Right atrium auricular region (tissue), 2 donors: ENCODE measurements at regions not wholly inside any gene's neighbourhood (a gene's known extent, or its start where the extent isn't known, plus 50 kb on each side); places are given as distances from the start of the nearest gene placed in this dataset.

ENCODE experiments used
- DNase-seq: peaks from one replicate; pipeline ENCODE4 v3.0.0-alpha.2; 2019; ENCODE audit warnings: low spot score
- H3K27ac ChIP-seq, 2 donors: fragments of 200-600 bp; sonication (generic); 1 replicate in 1 of 2; 2 replicates in 1 of 2; pipeline ENCODE4 v1.5.1; 2016 to 2019
- H3K27me3 ChIP-seq, 2 donors: fragments of 200-600 bp; sonication (generic); one replicate each; pipeline versions ENCODE4 v1.5.1 to v1.6.0; 2017 to 2019
- H3K36me3 ChIP-seq: fragments of 200-600 bp; sonication (generic); one replicate; pipeline ENCODE4 v1.5.1; 2016
- H3K4me1 ChIP-seq, 2 donors: fragments of 200-600 bp; sonication (generic); one replicate each; pipeline versions ENCODE4 v1.5.1 to v1.6.0; 2017 to 2019
- H3K4me3 ChIP-seq, 2 donors: fragments of 200-600 bp; sonication (generic); 1 replicate in 1 of 2; 2 replicates in 1 of 2; pipeline ENCODE4 v1.5.1; 2017 to 2019; ENCODE audit warnings: mild to moderate bottlenecking in 1 of 2, moderate library complexity in 1 of 2
- H3K9me3 ChIP-seq, 2 donors: fragments of 200-600 bp; sonication (generic); one replicate each; pipeline ENCODE4 v1.5.1; 2019
- TF ChIP-seq, protein P1 (sequence below), 2 donors: fragments of 200-600 bp; sonication (generic); IDR thresholded peaks; one replicate each; pipeline ENCODE4 v1.5.1; 2019; ENCODE audit warnings: antibody characterized with exemption in 2 of 2

DNA sequence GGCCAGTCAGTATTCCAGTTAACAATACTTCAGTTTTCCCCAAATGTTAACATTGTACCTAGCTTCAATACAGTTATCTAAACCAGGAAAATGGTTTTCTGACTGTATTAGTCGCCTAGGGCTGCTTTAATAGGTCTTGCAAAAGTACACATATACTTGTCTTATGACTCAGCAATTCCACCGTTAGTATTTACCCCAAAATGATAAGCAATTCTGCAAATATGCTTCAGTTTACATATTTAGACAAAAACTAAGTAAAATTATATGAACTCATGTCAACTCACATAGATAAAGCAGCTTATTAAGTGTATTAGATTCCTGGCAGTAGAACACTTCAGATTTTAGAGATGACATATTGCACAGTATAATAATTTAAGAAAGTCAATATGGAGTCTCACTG lies 363.3 kb downstream of the ARL4A start:
- no peak overlapping the region for H3K4me3 ChIP-seq
- H3K4me1 ChIP-seq, result no peaks in the 10 kb centered on the region
- no peaks in the 10 kb centered on the region for H3K27me3 ChIP-seq
- H3K27ac ChIP-seq, result no peak overlapping the region
- H3K36me3 ChIP-seq, result no peaks in the 10 kb centered on the region
- H3K9me3 ChIP-seq, result no peaks in the 10 kb centered on the region
- no peak for DNase-seq
- TF ChIP-seq, protein P1, sequence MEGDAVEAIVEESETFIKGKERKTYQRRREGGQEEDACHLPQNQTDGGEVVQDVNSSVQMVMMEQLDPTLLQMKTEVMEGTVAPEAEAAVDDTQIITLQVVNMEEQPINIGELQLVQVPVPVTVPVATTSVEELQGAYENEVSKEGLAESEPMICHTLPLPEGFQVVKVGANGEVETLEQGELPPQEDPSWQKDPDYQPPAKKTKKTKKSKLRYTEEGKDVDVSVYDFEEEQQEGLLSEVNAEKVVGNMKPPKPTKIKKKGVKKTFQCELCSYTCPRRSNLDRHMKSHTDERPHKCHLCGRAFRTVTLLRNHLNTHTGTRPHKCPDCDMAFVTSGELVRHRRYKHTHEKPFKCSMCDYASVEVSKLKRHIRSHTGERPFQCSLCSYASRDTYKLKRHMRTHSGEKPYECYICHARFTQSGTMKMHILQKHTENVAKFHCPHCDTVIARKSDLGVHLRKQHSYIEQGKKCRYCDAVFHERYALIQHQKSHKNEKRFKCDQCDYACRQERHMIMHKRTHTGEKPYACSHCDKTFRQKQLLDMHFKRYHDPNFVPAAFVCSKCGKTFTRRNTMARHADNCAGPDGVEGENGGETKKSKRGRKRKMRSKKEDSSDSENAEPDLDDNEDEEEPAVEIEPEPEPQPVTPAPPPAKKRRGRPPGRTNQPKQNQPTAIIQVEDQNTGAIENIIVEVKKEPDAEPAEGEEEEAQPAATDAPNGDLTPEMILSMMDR (IDR thresholded peaks at IDR 0.05), result no peak

DNA sequence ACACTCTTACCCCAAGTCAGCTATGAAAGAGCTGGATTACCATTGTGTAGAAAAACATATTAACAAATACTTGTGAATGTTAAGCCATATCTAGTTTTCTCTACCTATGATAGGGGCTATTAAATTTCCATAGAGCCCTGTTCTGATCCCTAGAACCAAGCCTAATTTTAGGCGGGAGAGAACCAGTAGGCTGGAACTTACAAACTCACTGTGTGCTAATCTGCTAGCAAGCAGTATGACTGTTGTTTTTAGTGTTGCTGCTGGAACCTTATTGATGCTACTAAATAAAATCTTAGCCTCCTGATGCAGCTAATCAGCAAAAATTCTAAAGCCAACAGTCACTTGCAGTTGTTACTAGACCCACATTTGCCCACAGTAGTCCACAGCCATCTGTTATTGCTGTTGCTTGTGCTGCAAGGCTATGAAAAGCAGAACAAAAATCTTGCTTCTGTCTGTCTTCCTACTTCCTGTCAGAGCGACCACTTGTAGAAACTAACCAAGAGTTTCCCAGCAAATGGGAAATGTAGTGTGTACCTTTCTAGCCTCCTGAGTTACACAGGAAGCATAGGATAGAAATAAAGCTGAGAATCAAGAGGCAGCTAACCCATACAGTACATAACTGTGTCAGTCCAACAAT lies 368.4 kb downstream of the ARL4A start:
- no peak overlapping the region for H3K4me3 ChIP-seq

DNA sequence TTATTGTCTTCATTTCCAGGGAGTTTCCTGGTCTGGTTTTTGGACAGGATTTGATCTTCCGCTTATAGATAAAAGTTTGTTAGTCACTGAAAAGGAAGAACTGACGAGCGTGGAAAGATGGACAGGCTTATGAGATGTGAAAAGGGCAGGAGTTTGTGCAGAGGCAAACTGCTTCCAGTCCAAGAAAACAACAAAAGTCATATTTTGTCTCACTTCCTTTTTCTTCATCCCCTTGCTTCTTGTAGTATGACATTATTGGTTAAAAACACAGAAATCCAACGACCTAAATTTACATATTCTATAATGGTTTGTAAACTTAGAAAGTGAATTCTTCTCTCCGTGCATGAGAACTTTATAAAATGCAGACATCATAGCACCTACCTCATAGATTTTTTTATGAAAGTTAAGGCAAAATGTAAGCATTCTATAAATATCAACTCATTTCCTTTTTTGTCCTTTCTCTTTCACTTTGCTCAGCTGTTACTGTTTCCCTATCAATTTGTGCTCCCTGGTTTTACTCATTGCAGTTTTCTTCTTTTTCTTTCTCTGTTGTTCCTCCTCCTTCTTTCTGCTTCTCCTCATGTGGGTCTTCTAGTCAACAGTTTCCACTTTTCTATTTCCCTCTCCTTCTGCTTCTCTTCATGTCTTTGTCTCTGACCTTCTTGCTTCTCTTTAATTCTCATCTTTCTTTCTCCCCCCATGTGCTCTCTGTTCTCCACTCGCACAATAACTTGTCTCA lies 370.2 kb downstream of the ARL4A start:
- Histone ChIP-seq H3K9me3 (no peaks in the 10 kb centered on the region), H3K27ac (peak overlapping the region in 1 of 2 donors; percentile 19), H3K4me1 (no peaks in the 10 kb centered on the region), H3K36me3 (no peaks in the 10 kb centered on the region), H3K27me3 (no peaks in the 10 kb centered on the region), H3K4me3 (peak overlapping the region; percentile 1 to 20)
- no peak for DNase-seq
- TF ChIP-seq, protein P1 (IDR thresholded peaks at IDR 0.05), result no peak

More for the DNA sequence above, 368.4 kb downstream of the ARL4A start:
- no peaks in the 10 kb centered on the region for H3K27me3 ChIP-seq
- no peaks in the 10 kb centered on the region for H3K9me3 ChIP-seq
- DNase-seq, result no peak
- TF ChIP-seq, protein P1 (IDR thresholded peaks at IDR 0.05), result no peak
- H3K4me1 ChIP-seq, result no peaks in the 10 kb centered on the region
- H3K27ac ChIP-seq, result no peak overlapping the region
- H3K36me3 ChIP-seq, result no peaks in the 10 kb centered on the region

DNA sequence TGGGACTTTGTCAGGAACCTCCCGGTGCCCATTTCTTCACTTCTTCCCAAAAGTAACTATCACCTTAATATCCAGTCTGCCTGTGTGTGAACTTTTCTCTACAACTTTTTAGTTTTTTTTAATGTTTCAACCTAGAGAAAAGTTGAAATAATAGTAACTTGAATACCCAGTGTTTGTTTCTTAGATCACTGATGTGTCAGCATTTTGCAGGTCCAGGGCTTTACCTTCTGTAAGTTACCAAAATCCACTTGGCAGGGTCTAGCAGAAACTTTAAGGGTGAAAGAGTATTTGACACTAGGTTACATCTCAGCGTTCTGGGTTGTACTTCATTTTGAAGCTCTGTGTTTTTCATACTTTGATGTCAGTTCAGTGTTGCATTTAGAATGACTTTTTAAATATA lies 372.7 kb downstream of the ARL4A start:
- no peak overlapping the region for H3K4me3 ChIP-seq
- TF ChIP-seq, protein P1 (IDR thresholded peaks at IDR 0.05), result no peak
- no peak overlapping the region for H3K27ac ChIP-seq
- no peaks in the 10 kb centered on the region for H3K27me3 ChIP-seq
- no peaks in the 10 kb centered on the region for H3K4me1 ChIP-seq
- no peaks in the 10 kb centered on the region for H3K36me3 ChIP-seq
- DNase-seq, result no peak
- no peaks in the 10 kb centered on the region for H3K9me3 ChIP-seq

DNA sequence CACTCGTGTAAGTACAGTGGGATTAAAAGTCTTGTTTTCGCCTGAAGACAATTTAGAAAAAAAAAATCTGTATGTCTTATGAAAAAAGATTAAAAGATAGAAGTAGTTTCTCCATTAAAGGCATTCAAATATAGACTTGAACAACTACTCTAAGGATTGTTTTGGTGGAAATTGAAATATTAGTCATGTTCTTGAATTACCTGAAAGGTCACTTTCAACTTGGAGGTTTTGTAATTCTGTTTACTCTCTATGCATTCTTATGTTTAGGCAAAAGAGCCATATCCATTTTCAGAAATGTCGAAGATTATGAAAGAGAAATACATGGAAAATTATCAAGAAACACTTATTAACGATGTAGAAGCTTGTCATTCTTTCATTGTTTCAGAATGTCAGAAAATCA lies 373.7 kb downstream of the ARL4A start:
- Histone ChIP-seq H3K27ac (no peak overlapping the region), H3K36me3 (no peaks in the 10 kb centered on the region), H3K27me3 (no peaks in the 10 kb centered on the region), H3K4me3 (no peak overlapping the region), H3K4me1 (no peaks in the 10 kb centered on the region), H3K9me3 (no peaks in the 10 kb centered on the region)
- TF ChIP-seq, protein P1 (IDR thresholded peaks at IDR 0.05), result no peak
- DNase-seq, result no peak
